HFFc6 (cell line): ENCODE measurements at regions not wholly inside any gene's neighbourhood (a gene's known extent, or its start where the extent isn't known, plus 50 kb on each side); places are given as distances from the start of the nearest gene placed in this dataset.
A peak's percentile ranks its signal among the peaks of the same experiment; 100 is the strongest.
"Not testable (repeated sequence)": the region's sequence is repeated elsewhere in the genome, so short reads cannot be mapped to it uniquely, and the experiment has no call there.

ENCODE experiments used
- DNase-seq: peaks from one replicate; pipeline ENCODE4 v3.0.0-alpha.2; 2018
- H3K27ac Mint-ChIP-seq: 2 replicates; pipeline ENCODE4 v1.8.0; 2020; ENCODE audit warnings: mild to moderate bottlenecking, mixed read lengths
- H3K27me3 Mint-ChIP-seq: 2 replicates; pipeline ENCODE4 v1.8.0; 2021; ENCODE audit warnings: mild to moderate bottlenecking, moderate library complexity, mixed read lengths; ENCODE audit not compliant: insufficient read depth
- H3K36me3 Mint-ChIP-seq: 2 replicates; pipeline ENCODE4 v1.8.0; 2021; ENCODE audit warnings: low read depth, mixed read lengths
- H3K4me1 Mint-ChIP-seq: 2 replicates; pipeline ENCODE4 v1.8.0; 2020; ENCODE audit warnings: low read depth, mixed read lengths
- H3K4me3 Mint-ChIP-seq: 2 replicates; pipeline ENCODE4 v1.8.0; 2020; ENCODE audit warnings: mild to moderate bottlenecking, moderate library complexity, mixed read lengths
- H3K9me3 Mint-ChIP-seq: 2 replicates; pipeline ENCODE4 v1.8.0; 2020; ENCODE audit warnings: mild to moderate bottlenecking, mixed read lengths
- CTCF ChIP-seq: fragments of 200-600 bp; sonication (generic); IDR thresholded peaks from 2 replicates; pipeline ENCODE4 v1.5.0; 2021; ENCODE audit warnings: antibody characterized with exemption, mild to moderate bottlenecking

GRCh38 chr1:199490769-199491527 is 536.6 kb upstream of the NR5A2 start:
- Mint-ChIP-seq H3K27me3 (no peaks in the 10 kb centered on the region; the same call in 1 of the 2 replicates), H3K4me1 (peaks cover 10% of the 10 kb centered on the region), H3K27ac (no peak overlapping the region), H3K9me3 (peaks cover 16% of the 10 kb centered on the region; the same call in 1 of the 2 replicates), H3K36me3 (peaks cover 4% of the 10 kb centered on the region; the same call in 1 of the 2 replicates), H3K4me3 (no peak overlapping the region)
- DNase-seq, result peak; percentile 51
- TF ChIP-seq CTCF, result no peak

GRCh38 chr1:199495432-199495831 is 532.1 kb upstream of the NR5A2 start:
- Mint-ChIP-seq H3K27ac (no peak overlapping the region), H3K36me3 (peaks cover 4% of the 10 kb centered on the region; the same call in 1 of the 2 replicates), H3K4me3 (no peak overlapping the region), H3K4me1 (peaks cover 9% of the 10 kb centered on the region), H3K9me3 (peaks cover 16% of the 10 kb centered on the region; the same call in 1 of the 2 replicates), H3K27me3 (no peaks in the 10 kb centered on the region; the same call in 1 of the 2 replicates)
- no peak for TF ChIP-seq CTCF
- DNase-seq, result no peak

- not testable (repeated sequence) for H3K27me3 Mint-ChIP-seq, H3K36me3 Mint-ChIP-seq, DNase-seq, H3K4me1 Mint-ChIP-seq, H3K27ac Mint-ChIP-seq, H3K4me3 Mint-ChIP-seq
- H3K9me3 Mint-ChIP-seq, result peaks cover 14% of the 10 kb centered on the region; the same call in 1 of the 2 replicates
Observed at GRCh38 chr1:199498802-199499201, 528.7 kb upstream of the NR5A2 start.

- no peaks in the 10 kb centered on the region for H3K36me3 Mint-ChIP-seq
- TF ChIP-seq CTCF, result no peak
- H3K27ac Mint-ChIP-seq, result no peak overlapping the region
- no peak for DNase-seq
- H3K27me3 Mint-ChIP-seq, result peaks cover 5% of the 10 kb centered on the region; the same call in 1 of the 2 replicates
- no peaks in the 10 kb centered on the region for H3K9me3 Mint-ChIP-seq
- no peaks in the 10 kb centered on the region for H3K4me1 Mint-ChIP-seq
- H3K4me3 Mint-ChIP-seq, result no peak overlapping the region
Observed at GRCh38 chr1:199508072-199508471, 519.4 kb upstream of the NR5A2 start.

GRCh38 chr1:199508653-199509052 is 518.9 kb upstream of the NR5A2 start:
- H3K9me3 Mint-ChIP-seq, result no peaks in the 10 kb centered on the region
- no peak for TF ChIP-seq CTCF
- no peak overlapping the region for H3K27ac Mint-ChIP-seq
- H3K4me3 Mint-ChIP-seq, result no peak overlapping the region
- no peak for DNase-seq
- H3K36me3 Mint-ChIP-seq, result no peaks in the 10 kb centered on the region
- no peaks in the 10 kb centered on the region for H3K4me1 Mint-ChIP-seq
- H3K27me3 Mint-ChIP-seq, result peaks cover 5% of the 10 kb centered on the region; the same call in 1 of the 2 replicates

GRCh38 chr1:199509456-199509855 is 518.1 kb upstream of the NR5A2 start:
- Mint-ChIP-seq H3K4me1 (no peaks in the 10 kb centered on the region), H3K27ac (no peak overlapping the region), H3K4me3 (no peak overlapping the region), H3K36me3 (no peaks in the 10 kb centered on the region), H3K9me3 (no peaks in the 10 kb centered on the region), H3K27me3 (peaks cover 5% of the 10 kb centered on the region; the same call in 1 of the 2 replicates)
- DNase-seq, result no peak
- no peak for TF ChIP-seq CTCF
